ENCODE measurements at regions not wholly inside any gene's neighbourhood (a gene's known extent, or its start where the extent isn't known, plus 50 kb on each side); places are given as distances from the start of the nearest gene placed in this dataset.

DNA sequence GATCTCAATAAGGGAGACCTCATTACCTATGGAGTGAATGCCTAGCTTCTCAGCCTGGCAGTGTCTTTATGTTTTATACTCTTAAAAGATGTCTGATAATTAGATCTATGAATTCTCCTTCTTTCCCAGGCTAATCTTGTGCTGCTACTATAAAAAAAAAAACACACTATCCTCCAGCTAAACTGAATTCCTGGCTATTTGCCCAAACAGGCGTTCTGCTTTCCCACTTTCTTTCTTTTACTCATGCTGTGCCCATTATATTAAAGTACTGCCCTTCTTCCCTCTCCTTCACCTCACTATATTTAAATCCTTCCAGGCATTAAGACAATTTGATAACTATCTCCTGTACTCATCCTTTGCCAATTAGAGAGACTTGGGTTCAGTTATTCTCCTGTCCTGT, 1134.9 kb downstream of the ROBO2 start:
- Histone ChIP-seq H4K20me1 (ENCODE audit: control insufficient read depth, extremely low read depth, insufficient read depth, low read length) (no peaks in the 10 kb centered on the region), H3K27me3 (ENCODE audit: control insufficient read depth, insufficient read depth, low read length) (no peaks in the 10 kb centered on the region)
- TF ChIP-seq EZH2 (IDR thresholded peaks at IDR 0.05; ENCODE audit: low read length, missing control alignments), result no peak
- TF ChIP-seq, protein P1, sequence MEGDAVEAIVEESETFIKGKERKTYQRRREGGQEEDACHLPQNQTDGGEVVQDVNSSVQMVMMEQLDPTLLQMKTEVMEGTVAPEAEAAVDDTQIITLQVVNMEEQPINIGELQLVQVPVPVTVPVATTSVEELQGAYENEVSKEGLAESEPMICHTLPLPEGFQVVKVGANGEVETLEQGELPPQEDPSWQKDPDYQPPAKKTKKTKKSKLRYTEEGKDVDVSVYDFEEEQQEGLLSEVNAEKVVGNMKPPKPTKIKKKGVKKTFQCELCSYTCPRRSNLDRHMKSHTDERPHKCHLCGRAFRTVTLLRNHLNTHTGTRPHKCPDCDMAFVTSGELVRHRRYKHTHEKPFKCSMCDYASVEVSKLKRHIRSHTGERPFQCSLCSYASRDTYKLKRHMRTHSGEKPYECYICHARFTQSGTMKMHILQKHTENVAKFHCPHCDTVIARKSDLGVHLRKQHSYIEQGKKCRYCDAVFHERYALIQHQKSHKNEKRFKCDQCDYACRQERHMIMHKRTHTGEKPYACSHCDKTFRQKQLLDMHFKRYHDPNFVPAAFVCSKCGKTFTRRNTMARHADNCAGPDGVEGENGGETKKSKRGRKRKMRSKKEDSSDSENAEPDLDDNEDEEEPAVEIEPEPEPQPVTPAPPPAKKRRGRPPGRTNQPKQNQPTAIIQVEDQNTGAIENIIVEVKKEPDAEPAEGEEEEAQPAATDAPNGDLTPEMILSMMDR (conservative IDR thresholded peaks at IDR 0.05 in 1 of 2, IDR thresholded peaks at IDR 0.05 in 1 of 2; ENCODE audit: low read depth in 1 of 2, low read length in 2 of 2), result no peak

DNA sequence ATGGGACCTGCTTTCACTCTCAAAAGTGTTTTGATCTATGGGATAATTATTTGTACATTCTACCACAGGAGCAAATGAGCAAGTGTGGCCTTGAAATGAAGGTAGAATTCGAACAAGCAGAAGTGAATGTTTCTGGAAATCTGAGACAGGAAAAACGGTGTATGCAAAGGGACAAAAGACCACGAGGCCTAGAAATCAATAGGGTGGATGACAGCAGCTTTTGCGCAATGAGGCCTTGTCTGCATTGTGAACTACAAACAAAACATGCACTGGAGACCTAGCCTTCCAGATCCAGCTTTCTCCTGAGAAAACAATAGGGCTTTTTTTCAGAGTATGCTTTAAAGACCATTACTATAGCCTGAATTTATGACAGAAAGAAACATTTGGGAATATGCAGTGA, 1137.0 kb downstream of the ROBO2 start:
- no peak overlapping the region for H3K27ac ChIP-seq (ENCODE audit: insufficient read depth, low read length)
- H3K79me2 ChIP-seq (ENCODE audit: control insufficient read depth, insufficient read depth, low read length), result no peaks in the 10 kb centered on the region
- no peaks in the 10 kb centered on the region for H3K27me3 ChIP-seq (ENCODE audit: control insufficient read depth, insufficient read depth, low read length)
- H2AFZ ChIP-seq (ENCODE audit: low read length), result no peak overlapping the region
- no peaks in the 10 kb centered on the region for H4K20me1 ChIP-seq (ENCODE audit: control insufficient read depth, extremely low read depth, insufficient read depth, low read length)
- no peak overlapping the region for H3K4me3 ChIP-seq (replicated peaks in 1 of 4; ENCODE audit: control extremely low read depth in 1 of 4, insufficient read depth in 1 of 4, low read depth in 3 of 4, low read length in 4 of 4)
- H3K9me3 ChIP-seq (ENCODE audit: control insufficient read depth, insufficient read depth, low read depth, low read length), result no peaks in the 10 kb centered on the region
- TF ChIP-seq EZH2 (IDR thresholded peaks at IDR 0.05; ENCODE audit: low read length, missing control alignments), result no peak
- TF ChIP-seq, protein P1 (conservative IDR thresholded peaks at IDR 0.05 in 1 of 2, IDR thresholded peaks at IDR 0.05 in 1 of 2; ENCODE audit: low read depth in 1 of 2, low read length in 2 of 2), result no peak
- H3K36me3 ChIP-seq (ENCODE audit: control insufficient read depth, insufficient read depth, low read length), result no peaks in the 10 kb centered on the region
- DNase-seq (ENCODE audit: low read depth in 2 of 2), result no peak
- no peak overlapping the region for H3K9ac ChIP-seq (ENCODE audit: insufficient read depth, low read length)
- H3K4me2 ChIP-seq (ENCODE audit: extremely low read depth, insufficient read depth, low read length), result no peak overlapping the region
- no peaks in the 10 kb centered on the region for H3K4me1 ChIP-seq (ENCODE audit: control insufficient read depth, extremely low read depth, insufficient read depth, low read length)

More for the DNA sequence above, 1134.9 kb downstream of the ROBO2 start:
- no peak overlapping the region for H3K4me3 ChIP-seq (replicated peaks in 1 of 4; ENCODE audit: control extremely low read depth in 1 of 4, insufficient read depth in 1 of 4, low read depth in 3 of 4, low read length in 4 of 4)
- peak in 1 of 2 donors; percentile 4 for DNase-seq (ENCODE audit: low read depth in 2 of 2)
- no peak overlapping the region for H3K27ac ChIP-seq (ENCODE audit: insufficient read depth, low read length)
- no peak overlapping the region for H3K4me2 ChIP-seq (ENCODE audit: extremely low read depth, insufficient read depth, low read length)
- H3K9ac ChIP-seq (ENCODE audit: insufficient read depth, low read length), result no peak overlapping the region
- no peaks in the 10 kb centered on the region for H3K79me2 ChIP-seq (ENCODE audit: control insufficient read depth, insufficient read depth, low read length)
- no peaks in the 10 kb centered on the region for H3K4me1 ChIP-seq (ENCODE audit: control insufficient read depth, extremely low read depth, insufficient read depth, low read length)
- H3K9me3 ChIP-seq (ENCODE audit: control insufficient read depth, insufficient read depth, low read depth, low read length), result no peaks in the 10 kb centered on the region
- H3K36me3 ChIP-seq (ENCODE audit: control insufficient read depth, insufficient read depth, low read length), result no peaks in the 10 kb centered on the region
- H2AFZ ChIP-seq (ENCODE audit: low read length), result no peak overlapping the region

DNA sequence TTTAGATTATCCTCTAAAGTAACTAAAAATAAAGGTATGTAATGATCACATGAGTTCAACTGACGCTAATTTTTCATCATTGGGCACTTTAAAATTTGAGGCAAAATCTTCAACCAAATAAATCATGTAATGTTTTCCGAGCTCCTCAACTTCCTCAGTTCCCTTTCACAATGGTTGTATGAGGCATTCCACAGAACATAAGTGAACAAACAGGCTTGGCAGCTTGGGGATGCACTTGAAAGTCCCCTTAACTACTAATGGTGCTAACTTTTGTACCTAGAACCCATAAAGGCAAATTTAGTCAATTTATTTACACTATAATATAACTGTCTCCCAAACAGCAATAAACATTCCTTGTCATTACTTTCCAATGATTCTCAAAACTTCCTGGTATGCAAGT, 1137.9 kb downstream of the ROBO2 start:
- TF ChIP-seq, protein P1 (conservative IDR thresholded peaks at IDR 0.05 in 1 of 2, IDR thresholded peaks at IDR 0.05 in 1 of 2; ENCODE audit: low read depth in 1 of 2, low read length in 2 of 2), result no peak
- TF ChIP-seq EZH2 (IDR thresholded peaks at IDR 0.05; ENCODE audit: low read length, missing control alignments), result no peak
- no peak overlapping the region for H3K9ac ChIP-seq (ENCODE audit: insufficient read depth, low read length)
- H3K4me3 ChIP-seq (replicated peaks in 1 of 4; ENCODE audit: control extremely low read depth in 1 of 4, insufficient read depth in 1 of 4, low read depth in 3 of 4, low read length in 4 of 4), result no peak overlapping the region
- DNase-seq (ENCODE audit: low read depth in 2 of 2), result no peak
- no peaks in the 10 kb centered on the region for H3K9me3 ChIP-seq (ENCODE audit: control insufficient read depth, insufficient read depth, low read depth, low read length)
- H3K79me2 ChIP-seq (ENCODE audit: control insufficient read depth, insufficient read depth, low read length), result no peaks in the 10 kb centered on the region
- no peaks in the 10 kb centered on the region for H3K36me3 ChIP-seq (ENCODE audit: control insufficient read depth, insufficient read depth, low read length)
- H3K4me2 ChIP-seq (ENCODE audit: extremely low read depth, insufficient read depth, low read length), result no peak overlapping the region
- H3K27me3 ChIP-seq (ENCODE audit: control insufficient read depth, insufficient read depth, low read length), result no peaks in the 10 kb centered on the region
- no peaks in the 10 kb centered on the region for H3K4me1 ChIP-seq (ENCODE audit: control insufficient read depth, extremely low read depth, insufficient read depth, low read length)
- no peak overlapping the region for H2AFZ ChIP-seq (ENCODE audit: low read length)
- H4K20me1 ChIP-seq (ENCODE audit: control insufficient read depth, extremely low read depth, insufficient read depth, low read length), result no peaks in the 10 kb centered on the region
- no peak overlapping the region for H3K27ac ChIP-seq (ENCODE audit: insufficient read depth, low read length)

All from fibroblast of lung (primary cell).